IPS-NIHi7 (cell line): ENCODE measurements at regions not wholly inside any gene's neighbourhood (a gene's known extent, or its start where the extent isn't known, plus 50 kb on each side); places are given as distances from the start of the nearest gene placed in this dataset.

ENCODE experiments used
- DNase-seq: peaks from one replicate; pipeline ENCODE4 v3.0.0; 2012; ENCODE audit warnings: mixed read lengths; ENCODE audit errors: extremely low spot score

DNA sequence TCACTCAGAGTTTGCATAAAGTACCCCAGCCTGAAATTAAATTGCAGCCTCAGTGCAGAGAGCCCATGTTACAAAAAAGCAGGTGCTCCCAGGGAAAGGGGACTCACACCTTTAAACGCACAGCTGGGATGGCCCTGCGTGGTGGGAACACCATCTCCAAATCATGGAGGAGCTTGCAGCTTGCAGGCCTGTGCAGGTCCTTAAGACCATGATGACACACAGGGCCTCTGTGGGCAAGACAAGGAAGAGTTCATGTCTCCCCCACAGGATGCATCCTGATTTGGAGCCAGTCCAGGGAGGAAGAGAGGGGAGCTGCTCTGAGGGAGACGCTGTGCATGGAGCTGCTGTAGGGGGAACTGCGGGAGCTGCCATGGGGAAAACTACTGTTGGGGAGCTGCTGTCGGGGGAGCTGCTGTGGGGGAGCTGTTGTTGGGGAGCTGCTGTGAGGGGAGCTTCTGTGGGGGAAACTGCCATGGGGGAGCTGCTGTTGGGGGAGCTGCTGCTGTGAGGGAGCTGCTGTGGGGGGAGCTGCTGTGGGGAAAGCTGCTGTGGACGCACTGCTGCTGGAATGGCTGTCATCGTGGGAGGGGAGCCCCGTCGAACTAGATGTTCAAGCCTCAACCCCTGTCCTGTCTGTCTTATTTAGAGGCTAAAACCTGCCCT is 113.9 kb downstream of the MATN1 start:
- DNase-seq, result no peak

DNA sequence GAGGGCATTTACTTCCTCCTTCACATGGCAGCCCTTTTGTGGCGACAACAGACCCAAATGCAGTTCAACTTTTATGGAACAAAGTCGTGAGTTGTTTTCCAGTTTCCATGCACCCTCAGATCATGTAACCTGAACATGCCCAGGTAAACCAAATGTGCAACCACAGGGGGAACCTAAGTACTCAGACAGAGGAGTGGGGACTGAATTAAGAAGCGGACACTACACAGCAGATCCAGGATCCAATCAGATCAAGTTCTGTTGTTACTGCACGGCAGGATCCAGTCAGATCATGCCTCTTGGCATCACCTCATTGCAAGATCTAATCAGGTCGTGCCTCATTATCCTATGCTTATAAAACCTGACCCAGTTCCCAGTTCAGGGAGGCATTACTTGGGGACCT is 115.7 kb downstream of the MATN1 start:
- no peak for DNase-seq

DNA sequence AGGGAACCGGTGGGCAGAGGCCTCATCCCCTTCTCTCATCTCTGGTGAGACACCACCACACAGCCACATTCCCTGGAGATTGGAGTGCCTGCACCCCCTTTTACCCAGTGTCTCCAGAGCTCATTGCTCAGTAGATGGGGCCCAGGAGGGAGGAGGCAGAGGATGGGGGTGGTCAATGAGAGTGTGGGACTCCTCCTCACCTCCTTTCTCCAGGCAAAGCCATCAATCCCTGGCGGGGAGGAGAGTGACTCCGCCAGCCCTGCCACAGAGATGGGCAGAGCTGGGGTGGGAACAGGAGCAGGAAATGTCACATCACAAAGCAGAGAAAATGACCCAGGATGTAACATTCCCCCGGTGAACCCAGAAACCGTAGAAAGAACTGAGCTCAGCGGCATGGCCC is 117.2 kb downstream of the MATN1 start:
- DNase-seq, result no peak

DNA sequence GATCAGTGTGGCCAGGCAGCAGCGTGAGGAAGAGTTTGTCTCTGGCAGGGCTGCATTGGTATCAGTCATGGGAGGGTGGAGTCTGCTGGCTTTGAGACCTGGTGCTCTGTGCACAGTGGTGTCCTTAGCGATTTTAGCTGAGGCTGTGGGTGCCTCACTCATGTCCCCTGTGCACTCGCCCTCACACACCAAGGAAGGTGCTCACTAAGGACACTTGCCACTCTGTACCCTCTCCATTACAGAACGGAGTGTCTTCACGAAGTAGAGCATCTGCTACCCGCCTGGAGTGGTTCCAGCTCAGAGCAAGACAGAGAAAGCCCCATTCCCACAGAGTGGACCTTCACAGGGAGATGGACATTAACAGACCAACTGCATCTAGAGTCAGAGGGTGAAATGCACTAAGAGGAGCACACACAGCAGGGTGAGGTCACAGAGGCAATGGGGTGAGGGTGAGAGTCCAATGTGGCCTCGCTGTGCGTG is 117.9 kb downstream of the MATN1 start:
- DNase-seq, result no peak

DNA sequence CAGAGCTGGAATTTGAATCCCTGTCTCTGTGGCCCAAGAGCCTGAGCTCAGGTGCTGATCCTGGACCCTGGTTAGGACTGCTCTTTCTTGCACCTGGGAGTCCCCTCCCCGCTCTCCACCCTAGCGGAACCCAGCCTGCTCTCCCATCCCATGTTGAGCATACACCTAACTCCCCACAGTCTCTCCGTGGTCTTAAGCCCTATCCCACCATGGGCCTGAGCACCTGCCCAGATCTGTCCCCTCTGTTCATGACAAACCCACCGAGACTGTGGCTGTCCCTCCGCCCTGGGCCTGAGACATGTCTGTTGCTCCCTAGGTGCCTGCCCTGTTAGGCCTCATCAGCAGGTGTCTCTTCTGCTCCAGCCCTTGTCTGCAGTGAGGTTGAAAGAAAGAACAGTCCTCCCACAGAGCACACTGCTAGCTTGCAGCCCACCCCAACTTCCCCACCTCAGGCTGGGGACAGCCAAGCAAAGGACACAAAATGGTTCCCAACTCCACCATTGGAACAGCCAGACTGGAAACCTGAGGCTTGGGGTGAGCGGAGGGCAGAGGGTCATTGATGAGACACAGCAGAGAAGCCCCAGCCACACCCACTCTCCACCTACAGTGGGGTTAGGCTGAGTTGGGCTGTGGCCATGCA is 118.5 kb downstream of the MATN1 start:
- DNase-seq, result no peak

DNA sequence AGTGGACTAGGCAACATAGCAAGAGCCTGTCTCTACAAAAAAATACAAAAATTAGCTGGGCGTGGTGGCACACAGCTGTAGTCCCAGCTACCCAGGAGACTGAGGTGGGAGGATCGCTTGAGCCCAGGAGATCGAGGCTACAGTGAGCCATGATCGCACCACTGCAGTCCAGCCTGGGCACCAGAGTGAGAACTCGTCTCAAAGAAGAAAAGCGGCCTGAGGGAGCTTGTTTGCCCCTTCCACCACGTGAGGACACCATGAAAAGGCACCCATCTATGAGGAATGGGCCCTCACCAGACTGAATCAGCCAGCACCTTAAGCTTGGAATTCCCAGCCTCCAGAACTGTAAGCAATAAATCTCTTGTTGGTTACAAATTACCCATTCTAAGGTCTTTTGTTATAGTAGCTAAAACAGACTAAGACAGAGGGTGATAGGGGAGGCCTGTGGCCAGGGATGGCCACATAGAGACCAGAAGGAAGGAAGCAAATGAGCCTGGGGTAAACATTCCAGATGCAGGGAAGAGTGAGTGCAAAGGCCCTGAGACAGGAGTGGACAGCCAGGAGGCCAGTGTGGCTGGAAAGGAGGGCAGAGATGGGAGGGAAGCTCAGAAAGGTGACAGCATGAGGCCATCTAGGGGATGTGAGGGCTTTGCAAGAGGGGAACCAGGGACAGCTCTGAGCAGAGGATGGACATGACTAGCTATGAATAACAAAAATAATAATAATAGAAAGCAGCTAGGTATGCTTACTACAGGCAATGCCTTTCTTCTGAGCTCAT is 120.1 kb downstream of the MATN1 start:
- DNase-seq, result no peak

DNA sequence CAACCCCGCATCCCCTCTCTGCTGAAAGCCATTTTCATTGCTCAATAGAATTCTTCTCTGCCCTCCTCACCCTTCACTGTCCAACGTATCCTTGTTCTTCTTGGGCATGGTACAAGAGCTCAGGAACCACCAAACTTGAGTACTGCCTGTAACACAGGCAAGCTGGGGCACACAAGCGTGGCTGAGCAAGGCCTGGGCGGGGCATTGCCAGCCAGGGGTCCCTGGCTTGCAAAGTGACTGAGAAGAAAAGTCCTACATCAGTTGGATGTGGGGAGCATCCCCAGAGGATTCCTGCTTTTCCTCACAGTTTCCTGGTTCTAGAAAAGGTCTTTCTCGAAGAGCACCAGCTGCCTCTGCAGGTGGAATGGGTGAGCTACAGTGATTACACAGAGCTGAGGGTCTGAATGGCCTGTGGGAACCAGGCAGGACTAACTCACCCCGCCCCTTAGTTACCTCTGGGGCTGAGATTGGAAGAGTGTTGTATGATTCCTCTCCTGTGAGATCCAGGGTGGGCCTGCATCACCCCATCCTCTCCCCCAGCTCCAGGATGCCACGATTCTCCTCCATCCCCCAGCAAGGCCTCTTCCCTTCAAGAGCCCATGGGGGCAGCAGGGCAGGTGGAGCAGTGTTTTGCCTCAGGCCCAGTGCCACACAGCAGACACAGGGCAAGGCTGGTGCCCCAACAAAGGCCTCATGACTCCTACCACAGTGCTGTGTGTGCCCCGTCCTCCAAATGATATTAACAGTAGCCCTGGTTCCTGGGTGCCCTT is 121.9 kb downstream of the MATN1 start:
- no peak for DNase-seq

DNA sequence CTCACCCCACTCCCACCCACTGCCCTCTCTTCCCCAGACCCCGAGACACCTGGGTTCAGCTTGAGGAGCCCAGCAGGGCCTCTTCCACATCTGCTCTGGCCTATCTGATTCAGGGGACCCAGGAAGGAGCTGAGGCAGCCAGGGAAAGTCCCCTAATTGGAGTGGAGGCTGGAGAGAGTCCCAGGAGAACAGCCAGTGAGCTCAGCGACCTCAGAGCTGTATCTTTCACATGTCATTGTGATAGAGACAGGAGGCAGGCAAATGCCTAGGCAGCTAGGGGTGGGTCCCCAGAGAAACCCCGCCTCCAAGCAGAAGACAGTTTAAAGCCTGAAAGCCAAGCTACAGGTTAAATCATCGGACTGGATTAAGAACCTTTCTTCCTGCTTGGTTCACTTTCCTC is 122.7 kb downstream of the MATN1 start:
- DNase-seq, result no peak

DNA sequence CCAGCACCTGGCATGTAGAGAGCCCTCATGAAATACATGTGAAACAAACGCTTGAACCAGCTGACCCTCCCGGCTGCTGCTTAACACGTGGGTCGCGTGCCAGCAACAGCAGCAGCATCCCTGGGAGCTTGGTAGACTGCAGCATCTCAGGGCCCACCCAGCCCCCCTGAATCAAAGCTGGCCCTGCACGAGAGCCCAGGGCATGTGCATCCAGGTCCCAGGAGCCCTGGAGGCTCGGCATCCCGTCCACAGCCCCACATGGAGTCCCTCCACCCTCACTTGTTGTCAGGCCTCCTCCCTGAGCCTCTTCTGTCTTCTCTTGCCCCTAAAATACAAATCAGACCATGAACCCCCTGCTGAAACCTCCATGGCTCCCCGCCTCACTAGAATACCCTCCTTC is 123.1 kb downstream of the MATN1 start:
- no peak for DNase-seq

DNA sequence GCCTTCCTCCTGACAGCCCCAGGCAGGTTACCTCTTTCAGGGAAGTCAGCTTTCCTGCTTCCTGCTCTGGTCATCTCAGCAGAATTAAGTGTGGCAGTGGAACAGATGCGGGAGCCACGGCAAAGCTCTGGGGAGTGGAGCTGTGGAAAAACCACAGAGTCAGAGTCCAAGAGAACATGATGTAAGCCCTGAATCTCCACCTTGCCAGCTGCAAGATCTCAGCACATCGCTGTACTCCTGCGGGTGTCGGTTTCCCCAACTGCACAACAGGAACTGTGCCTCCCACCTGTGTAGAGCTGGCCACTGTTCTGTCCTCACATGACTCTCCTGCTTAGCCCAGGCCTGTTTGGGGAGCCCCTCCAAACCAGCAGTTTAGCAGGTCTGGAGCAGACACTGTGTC is 123.7 kb downstream of the MATN1 start:
- DNase-seq, result no peak

DNA sequence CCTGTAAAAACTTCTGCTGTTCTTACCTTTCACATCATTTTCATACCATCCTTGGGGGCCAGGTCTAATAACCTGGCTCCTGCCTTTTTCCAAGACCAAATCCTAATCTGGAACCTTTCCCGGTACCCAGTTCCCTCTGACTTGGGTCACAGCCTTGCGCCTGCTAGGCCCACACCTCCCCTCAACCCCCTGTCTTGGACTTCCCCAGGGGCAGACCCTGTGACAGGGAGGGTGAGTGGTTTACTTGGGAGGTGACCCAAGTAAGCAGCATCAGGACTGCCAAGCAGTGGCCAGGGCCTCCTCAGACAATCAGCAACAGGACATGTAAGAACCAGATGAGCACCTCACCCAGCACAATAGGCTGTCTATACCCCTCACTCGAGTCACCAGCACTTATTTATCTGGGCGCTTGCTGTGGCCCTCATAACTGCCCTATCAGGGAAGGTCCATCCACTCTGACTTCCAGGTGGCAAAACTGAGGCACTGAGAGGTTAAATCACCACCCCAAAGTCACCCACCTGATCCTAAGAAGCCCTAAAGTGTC is 124.7 kb downstream of the MATN1 start:
- DNase-seq, result no peak

DNA sequence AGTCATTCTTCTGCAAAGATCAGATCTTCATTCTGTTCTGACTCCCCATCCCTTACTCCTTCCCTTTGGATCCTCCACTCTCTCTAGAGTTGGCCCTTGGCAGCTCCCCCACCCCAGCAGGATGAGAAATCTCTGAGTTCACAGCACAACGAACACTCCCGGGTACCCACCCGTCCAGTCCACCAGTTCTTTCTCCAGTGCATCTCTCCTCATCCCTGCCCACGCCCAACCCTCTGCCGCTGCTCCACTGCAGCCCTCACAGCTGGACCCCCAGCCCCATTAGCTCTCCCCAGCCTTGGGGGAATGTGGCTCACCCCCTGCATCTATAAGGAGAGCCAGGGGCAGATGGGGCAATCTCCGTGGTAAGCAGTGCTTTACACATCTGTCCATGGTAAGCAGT is 125.7 kb downstream of the MATN1 start:
- DNase-seq, result no peak

DNA sequence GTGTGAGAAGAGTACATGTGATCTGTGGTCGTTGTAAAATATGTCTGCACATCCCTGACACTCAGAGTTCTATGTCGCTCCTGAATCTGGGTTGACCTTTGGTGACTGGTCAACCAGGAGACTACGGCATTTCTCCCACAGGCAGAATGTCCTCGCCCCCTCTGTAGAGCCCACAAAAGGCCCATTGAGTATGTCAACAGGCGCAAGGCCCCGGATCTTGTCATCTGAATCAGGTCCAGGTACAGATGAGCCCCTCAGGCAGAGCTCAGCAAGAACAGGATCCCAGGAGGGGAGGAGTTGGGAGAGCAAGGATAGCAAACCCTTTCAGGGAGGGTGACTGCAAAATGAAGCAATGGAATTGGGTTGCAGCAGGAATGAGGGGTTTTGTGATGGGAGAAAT is 126.5 kb downstream of the MATN1 start:
- no peak for DNase-seq

DNA sequence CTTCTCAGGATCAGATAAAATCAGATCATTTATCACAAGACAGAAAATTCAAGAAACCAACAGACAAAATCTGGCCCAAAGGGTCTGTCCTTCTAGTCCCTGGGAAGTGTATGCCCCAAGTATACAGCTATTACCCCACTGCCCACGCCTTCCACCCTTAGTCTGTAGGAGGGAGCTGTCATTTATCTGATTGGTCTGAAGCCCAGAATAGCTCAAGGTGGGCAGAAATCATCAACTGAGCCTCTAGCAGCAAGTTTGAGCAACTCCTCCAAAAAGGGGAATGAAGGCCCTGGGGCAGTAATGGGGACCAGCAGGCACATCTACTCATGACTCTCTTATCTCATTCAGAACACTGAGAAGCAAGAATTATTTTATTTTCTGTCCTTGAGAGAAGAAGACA is 126.9 kb downstream of the MATN1 start:
- DNase-seq, result no peak

DNA sequence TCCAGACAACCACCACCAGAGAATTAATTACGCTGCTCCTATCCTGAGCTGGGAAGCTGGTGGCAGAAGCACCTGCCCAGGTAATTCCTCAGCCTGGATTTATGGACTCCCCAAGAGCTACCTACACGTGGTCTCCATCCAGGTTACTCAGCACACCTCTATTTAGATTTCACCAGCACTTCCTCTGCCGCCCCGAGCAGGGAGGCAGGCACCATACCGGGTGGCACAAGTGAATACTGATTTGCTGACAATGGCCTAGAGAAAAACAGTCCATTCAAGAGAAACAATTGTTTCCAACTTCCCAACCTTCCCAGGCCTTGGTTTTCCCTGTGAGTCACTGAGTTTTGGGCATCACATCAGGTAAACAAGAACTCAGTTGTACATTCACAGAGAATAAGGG is 134.3 kb downstream of the MATN1 start:
- DNase-seq, result no peak

DNA sequence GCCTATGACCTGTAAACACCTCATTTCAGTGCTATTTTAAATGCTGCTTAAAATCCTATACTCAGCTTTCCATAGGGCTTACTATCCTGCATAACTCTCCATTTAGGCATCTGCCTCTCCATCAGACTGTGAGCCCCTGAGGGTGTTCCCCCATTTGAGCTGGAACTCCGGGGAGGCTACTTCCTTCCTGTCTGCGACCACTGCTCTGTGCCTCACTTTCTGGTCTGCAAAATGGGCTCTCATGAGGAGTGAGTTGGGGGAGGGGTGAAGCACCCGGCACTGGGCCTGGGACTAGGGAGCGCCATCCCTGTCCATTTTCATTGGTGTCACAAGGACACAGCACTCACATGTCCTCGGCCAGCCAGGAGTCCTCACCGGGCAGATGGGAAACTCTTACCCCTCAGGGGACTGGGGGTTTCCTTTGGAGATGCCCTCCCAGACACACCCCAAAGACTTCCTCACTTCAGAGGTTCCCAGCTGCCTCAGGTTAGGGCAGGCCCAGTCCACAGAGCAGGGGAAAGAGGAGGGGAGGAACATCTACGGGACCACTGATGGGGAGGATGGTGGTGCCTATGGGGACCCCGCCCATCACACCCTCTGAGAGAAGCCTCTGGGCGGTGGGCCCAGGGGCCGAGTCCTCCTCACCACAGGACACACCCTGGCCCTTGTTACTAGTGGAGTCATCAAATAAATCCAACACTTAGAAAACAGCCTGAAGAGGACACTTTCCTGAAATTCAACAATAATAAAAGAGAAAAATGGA is 134.9 kb downstream of the MATN1 start:
- no peak for DNase-seq

DNA sequence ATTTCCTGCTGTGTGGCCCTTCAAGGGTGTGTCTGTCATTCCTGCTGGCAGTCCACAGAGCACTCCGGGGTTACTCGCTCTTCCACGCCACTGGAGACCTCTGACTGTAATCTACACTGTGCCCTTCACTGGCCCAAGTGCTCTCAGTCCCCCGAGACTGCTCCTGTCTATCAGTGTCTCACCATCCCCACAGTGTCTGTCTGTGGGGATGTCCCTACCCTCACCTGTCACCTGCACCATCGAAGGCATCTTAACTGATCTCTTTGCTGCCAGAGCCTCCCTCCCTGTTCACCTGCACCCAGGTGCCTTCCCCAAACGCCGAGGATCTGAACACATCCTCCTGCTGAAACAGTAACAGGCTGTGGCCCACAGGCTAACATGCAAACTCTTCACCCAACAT is 136.7 kb downstream of the MATN1 start:
- no peak for DNase-seq

DNA sequence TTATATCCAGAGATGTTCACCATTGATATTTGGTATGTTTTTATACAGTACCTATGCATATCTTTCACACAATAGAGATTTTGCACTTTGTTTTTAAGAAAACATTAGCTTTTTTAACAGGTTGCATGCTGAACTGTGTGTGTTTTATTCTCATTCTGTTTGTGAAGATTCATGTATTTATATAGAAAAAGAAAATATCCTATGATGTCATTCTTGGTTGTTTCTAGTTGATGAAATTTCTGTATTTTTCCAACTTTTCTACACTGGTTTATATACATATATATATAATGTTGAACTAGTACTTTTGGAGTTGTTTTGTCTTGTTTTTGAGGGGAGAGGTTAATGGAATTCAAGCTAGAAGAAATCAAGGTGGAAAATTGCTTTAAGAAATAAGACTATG is 143.8 kb downstream of the MATN1 start:
- no peak for DNase-seq

DNA sequence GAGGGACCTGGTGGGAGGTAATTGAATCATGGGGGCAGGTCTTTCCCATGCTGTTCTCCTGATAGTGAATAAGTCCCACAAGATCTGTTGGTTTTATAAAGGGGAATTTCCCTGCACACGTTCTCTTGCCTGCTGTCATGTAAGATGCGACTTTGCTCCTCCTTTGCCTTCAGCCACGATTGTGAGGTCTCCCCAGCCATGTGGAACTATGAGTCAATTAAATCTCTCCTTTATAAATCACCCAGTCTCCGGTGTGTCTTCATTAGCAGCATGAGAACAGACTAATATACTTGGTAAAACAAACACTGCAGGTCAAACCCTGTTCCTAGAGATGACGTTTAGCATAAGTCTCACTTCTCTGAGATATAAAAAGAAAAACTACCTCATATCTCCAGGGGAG is 148.3 kb downstream of the MATN1 start:
- no peak for DNase-seq

DNA sequence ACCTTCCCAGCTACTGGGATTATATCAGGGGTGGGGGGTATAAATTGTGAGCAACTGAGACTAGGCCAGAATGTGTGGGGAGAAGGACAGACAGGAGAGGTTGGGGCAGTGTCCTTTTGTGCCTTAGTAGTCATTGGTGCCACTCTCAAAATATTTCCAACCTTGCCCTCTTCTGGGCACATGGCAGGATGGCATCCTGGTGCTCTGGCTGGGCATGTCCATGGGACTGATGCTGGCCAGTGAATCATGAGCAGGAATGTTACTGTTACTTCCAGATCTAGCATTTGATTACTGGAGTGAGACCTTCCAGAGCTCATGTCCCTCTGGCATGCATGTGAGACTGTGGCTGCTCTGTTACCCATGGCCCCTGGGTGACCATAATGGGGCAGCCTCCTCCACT is 151.2 kb downstream of the MATN1 start:
- no peak for DNase-seq

DNA sequence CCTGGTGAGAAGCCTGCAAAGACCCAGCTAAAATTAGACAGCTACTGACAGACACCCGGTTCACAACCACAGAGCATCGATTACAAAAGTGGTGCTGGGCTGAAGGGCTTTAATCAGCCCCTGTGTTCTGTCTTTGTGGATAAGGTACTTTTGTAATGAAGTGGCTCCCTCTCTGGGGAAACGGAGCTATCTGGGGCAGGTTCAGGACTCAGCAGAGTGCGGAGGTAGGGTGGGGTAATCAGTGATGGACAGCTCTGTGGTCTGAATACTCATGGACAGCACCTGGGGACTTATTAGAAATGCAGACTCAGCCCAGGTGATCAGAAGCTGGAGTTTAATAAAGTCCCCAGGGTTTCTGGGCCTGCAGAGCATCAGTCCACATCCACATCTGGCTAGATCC is 152.0 kb downstream of the MATN1 start:
- DNase-seq, result no peak
